DND-41 (cell line): ENCODE measurements at regions not wholly inside any gene's neighbourhood (a gene's known extent, or its start where the extent isn't known, plus 50 kb on each side); places are given as distances from the start of the nearest gene placed in this dataset.

Source experiments
- CTCF ChIP-seq: IDR thresholded peaks from 2 replicates; pipeline ENCODE4 v1.5.1; 2012; ENCODE audit warnings: borderline replicate concordance, low read length, moderate library complexity, mild to moderate bottlenecking; ENCODE audit not compliant: poor library complexity, severe bottlenecking; ENCODE audit errors: extremely low read depth
- EZH2 ChIP-seq: IDR thresholded peaks from 3 replicates; pipeline ENCODE4 v1.6.1; 2012; ENCODE audit warnings: borderline replicate concordance, low read depth, mild to moderate bottlenecking, moderate library complexity, low read length, inconsistent platforms; ENCODE audit not compliant: severe bottlenecking

GRCh38 chrX:39819921-39820849 lies 277.6 kb downstream of the BCOR start:
- no peak for TF ChIP-seq CTCF
- no peak for TF ChIP-seq EZH2
